ENCODE measurements at regions not wholly inside any gene's neighbourhood (a gene's known extent, or its start where the extent isn't known, plus 50 kb on each side); places are given as distances from the start of the nearest gene placed in this dataset.

- TF ChIP-seq, protein P1, sequence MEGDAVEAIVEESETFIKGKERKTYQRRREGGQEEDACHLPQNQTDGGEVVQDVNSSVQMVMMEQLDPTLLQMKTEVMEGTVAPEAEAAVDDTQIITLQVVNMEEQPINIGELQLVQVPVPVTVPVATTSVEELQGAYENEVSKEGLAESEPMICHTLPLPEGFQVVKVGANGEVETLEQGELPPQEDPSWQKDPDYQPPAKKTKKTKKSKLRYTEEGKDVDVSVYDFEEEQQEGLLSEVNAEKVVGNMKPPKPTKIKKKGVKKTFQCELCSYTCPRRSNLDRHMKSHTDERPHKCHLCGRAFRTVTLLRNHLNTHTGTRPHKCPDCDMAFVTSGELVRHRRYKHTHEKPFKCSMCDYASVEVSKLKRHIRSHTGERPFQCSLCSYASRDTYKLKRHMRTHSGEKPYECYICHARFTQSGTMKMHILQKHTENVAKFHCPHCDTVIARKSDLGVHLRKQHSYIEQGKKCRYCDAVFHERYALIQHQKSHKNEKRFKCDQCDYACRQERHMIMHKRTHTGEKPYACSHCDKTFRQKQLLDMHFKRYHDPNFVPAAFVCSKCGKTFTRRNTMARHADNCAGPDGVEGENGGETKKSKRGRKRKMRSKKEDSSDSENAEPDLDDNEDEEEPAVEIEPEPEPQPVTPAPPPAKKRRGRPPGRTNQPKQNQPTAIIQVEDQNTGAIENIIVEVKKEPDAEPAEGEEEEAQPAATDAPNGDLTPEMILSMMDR (IDR thresholded peaks at IDR 0.05), result no peak
- TF ChIP-seq POLR2A (IDR thresholded peaks at IDR 0.05), result no peak
Observed at GRCh38 chr18:56353663-56354260, 284.6 kb downstream of the TXNL1 start.
